NB4 (cell line): ENCODE measurements at regions not wholly inside any gene's neighbourhood (a gene's known extent, or its start where the extent isn't known, plus 50 kb on each side); places are given as distances from the start of the nearest gene placed in this dataset.

Source experiments
- DNase-seq: peaks from one replicate; pipeline ENCODE4 v3.0.0; 2010; ENCODE audit warnings: low read depth
- H3K4me3 ChIP-seq: one replicate; pipeline ENCODE4 v1.5.1; 2011; ENCODE audit warnings: mild to moderate bottlenecking, low read depth, low read length, moderate library complexity
- MYC ChIP-seq: IDR thresholded peaks from 2 replicates; pipeline ENCODE4 v1.6.1; 2011; ENCODE audit warnings: low read depth, low read length
- POLR2A ChIP-seq: IDR thresholded peaks from 2 replicates; pipeline ENCODE4 v1.6.1; 2011; ENCODE audit warnings: mild to moderate bottlenecking; ENCODE audit not compliant: insufficient read length; ENCODE audit errors: extremely low read depth
- TF ChIP-seq, protein P1 (sequence below): IDR thresholded peaks from one replicate; pipeline ENCODE4 v1.5.1; 2012; ENCODE audit warnings: low read depth, low read length
- TF ChIP-seq, protein P2 (sequence below): IDR thresholded peaks from 2 replicates; pipeline ENCODE4 v1.6.1; 2011; ENCODE audit warnings: low read depth, low read length

DNA sequence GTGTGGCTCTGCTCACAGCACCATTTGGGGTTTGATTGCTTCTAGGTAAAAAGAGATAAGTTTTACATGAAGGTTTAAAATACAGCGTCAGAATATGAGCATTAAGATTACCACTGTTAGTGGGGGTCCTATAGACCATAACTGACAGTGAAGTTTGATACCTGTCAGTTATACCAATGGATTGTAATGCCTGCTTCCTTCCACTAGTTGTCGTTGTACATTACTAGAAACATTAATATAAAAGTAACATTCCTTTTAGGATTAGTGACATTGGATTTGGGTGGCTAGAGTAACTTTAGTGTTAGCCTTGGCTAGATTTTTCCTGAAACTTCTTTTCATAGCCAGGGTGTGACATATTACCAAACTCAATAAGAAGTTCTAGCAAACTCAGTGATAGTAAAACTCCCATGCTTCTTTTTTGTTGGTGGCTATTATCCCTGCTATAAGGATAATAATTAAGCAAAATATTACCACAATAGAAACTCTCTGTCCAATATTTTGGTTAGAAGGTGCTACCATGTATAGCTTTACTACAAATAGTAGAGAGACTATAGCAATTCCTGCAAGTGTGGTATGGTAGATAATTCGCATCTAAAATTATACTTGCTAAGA, 57.1 kb downstream of the FAM181B start:
- no peak for DNase-seq
- H3K4me3 ChIP-seq: no peak overlapping the region
- TF ChIP-seq, protein P1, sequence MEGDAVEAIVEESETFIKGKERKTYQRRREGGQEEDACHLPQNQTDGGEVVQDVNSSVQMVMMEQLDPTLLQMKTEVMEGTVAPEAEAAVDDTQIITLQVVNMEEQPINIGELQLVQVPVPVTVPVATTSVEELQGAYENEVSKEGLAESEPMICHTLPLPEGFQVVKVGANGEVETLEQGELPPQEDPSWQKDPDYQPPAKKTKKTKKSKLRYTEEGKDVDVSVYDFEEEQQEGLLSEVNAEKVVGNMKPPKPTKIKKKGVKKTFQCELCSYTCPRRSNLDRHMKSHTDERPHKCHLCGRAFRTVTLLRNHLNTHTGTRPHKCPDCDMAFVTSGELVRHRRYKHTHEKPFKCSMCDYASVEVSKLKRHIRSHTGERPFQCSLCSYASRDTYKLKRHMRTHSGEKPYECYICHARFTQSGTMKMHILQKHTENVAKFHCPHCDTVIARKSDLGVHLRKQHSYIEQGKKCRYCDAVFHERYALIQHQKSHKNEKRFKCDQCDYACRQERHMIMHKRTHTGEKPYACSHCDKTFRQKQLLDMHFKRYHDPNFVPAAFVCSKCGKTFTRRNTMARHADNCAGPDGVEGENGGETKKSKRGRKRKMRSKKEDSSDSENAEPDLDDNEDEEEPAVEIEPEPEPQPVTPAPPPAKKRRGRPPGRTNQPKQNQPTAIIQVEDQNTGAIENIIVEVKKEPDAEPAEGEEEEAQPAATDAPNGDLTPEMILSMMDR: peak; percentile 47
- no peak for TF ChIP-seq MYC

DNA sequence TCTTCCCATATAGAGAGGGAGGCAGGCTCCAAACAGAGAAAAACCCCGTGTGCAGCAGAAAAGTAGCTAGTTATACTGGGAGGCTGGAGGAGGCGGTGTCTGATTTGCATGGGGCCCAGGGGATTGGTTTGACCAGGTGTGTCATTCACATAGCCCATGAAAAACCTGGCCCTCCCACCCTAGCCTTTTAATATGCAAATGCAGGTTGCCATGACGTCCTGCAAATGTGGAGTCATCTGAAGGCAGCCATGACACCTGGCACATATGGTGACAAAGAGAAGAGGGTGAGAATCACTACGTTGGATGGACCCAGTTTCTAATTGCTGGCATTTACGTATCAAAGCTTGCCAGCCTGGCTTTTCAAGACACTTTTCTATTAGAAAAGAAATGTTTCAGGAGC, 57.8 kb downstream of the FAM181B start:
- TF ChIP-seq, protein P2, sequence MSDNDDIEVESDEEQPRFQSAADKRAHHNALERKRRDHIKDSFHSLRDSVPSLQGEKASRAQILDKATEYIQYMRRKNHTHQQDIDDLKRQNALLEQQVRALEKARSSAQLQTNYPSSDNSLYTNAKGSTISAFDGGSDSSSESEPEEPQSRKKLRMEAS: no peak
- TF ChIP-seq POLR2A: no peak
- no peak for TF ChIP-seq MYC
- TF ChIP-seq, protein P1: no peak
- no peak overlapping the region for H3K4me3 ChIP-seq
- DNase-seq: no peak

DNA sequence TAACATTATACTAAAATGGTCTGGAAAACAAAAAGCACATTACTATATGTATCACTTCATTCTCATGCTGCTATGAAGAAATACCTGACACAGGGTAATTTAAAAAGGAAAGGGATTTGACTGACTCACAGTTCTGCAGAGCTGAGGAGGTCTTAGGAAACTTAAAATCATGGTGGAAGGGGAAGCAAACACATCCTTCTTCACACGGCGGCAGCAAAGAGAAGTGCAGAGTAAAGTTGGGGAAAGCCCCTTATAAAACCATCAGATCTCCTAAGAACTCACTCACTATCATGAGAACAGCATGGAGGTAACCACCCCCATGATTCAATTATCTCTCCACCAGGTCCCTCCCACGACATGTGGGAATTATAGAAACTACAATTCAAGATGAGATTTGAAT, 60.0 kb downstream of the FAM181B start:
- TF ChIP-seq, protein P1: no peak
- TF ChIP-seq MYC: no peak
- TF ChIP-seq POLR2A: no peak
- TF ChIP-seq, protein P2: no peak
- DNase-seq: no peak
- H3K4me3 ChIP-seq: no peak overlapping the region

DNA sequence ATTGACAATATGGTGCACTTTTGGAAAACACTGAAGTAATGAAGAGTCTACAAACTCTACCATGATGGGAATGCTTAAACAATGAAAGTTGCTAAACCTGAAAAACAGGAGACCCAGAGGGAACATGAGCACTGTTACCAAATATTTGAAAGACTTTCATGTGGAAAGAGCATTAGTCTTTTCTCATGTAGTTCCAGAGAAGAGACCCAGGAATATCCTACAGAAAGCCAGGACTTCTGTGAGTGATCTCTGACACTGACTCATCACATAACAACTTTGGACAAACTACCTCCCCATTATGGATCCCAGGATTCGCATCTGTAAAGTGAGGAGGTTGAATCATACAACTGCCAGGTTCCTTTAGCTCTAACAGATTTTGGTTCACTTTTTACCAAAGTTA, 62.2 kb downstream of the FAM181B start:
- no peak overlapping the region for H3K4me3 ChIP-seq
- TF ChIP-seq, protein P1: no peak
- no peak for TF ChIP-seq MYC
- DNase-seq: no peak

DNA sequence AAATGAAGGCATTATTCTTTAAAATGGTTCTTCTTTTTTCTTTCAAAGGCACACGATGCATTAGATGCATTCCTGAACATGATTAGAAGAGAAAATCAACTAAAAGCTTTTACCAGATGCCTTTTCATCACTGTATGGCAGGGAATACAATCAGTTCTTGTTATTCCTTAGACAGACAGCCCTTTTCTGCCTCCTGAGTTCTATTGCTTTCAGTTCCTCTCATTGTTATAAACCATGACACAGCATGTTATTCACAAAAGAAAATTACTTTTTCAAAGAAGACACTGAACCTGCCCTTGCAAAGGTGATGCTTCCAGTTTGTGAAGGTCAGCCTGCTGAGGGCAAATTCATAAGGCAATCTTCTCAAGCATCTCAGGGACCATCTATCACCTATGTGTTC, 70.1 kb downstream of the FAM181B start:
- no peak for DNase-seq
- TF ChIP-seq MYC (no peak), POLR2A (no peak)
- TF ChIP-seq, protein P1: no peak
- TF ChIP-seq, protein P2: no peak

DNA sequence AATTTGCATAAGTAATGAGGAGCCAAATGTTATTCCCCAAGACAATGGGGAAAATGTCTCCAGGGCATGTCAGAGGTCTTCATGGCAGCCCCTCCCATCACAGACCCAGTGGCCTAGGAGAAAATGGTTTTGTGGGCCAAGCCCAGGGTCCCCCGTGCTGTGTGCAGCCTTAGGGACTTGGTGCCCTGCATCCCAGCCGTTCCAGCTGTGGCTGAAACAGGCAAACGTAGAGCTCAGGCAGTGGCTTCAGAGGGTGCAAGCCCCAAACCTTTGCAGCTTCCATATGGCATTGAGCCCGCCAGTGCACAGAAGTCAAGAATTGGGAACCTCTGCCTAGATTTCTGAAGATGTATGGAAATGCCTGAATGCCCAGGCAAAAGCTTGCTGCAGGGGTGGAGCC, 79.9 kb downstream of the FAM181B start:
- TF ChIP-seq, protein P2: no peak
- TF ChIP-seq, protein P1: no peak
- TF ChIP-seq POLR2A: no peak
- no peak for TF ChIP-seq MYC
- DNase-seq: no peak
- no peak overlapping the region for H3K4me3 ChIP-seq

More for the DNA sequence above, 70.1 kb downstream of the FAM181B start:
- no peak overlapping the region for H3K4me3 ChIP-seq
